ENCODE measurements at regions not wholly inside any gene's neighbourhood (a gene's known extent, or its start where the extent isn't known, plus 50 kb on each side); places are given as distances from the start of the nearest gene placed in this dataset.

DNA sequence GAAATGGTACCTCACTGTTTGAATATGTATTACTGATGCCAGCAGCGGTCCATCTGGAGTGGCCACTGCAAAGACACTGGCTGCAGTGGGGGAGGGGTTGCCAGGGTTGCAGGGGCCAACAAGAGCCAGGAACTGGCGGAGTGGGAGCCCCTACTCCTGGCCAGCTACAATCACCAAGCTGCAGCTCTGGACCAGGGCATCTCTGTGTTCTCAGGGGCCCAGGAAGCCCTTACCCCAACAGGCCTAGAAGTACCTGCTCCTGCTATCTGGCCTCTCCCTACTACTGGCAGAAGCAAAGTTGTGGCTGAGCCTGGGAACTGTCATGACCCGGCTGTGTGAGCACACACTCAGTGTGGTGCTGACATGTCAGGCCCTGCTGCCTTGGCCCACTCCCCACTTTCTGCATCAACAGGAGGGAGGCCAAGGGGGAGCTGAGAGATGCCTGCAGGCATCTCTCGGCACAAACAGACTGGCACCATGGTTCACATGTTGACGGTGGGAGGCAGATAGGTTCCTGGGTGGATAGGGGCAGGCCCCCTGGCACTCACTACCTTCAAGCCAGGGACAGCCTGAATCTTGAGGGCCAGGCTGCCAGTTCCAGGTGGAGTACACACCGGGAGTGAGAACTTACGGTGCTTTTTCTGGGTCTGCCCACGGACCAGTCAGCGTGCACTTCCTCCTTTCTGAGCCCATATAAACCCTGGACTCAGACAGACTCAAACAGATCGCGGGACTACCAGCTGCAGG lies 1188.0 kb downstream of the GRIK2 start (continued):
- TF ChIP-seq MXD4 (CRISPR knock-in tag; IDR thresholded peaks at IDR 0.05; ENCODE audit: borderline replicate concordance) (no peak), SOX15 (CRISPR knock-in tag; IDR thresholded peaks at IDR 0.05) (no peak), CREM (CRISPR knock-in tag; IDR thresholded peaks at IDR 0.05) (no peak), FOXP1 (CRISPR knock-in tag; IDR thresholded peaks at IDR 0.05; ENCODE audit: borderline replicate concordance) (no peak), PRRX2 (CRISPR knock-in tag; IDR thresholded peaks at IDR 0.05) (no peak)
- TF ChIP-seq, protein P1, sequence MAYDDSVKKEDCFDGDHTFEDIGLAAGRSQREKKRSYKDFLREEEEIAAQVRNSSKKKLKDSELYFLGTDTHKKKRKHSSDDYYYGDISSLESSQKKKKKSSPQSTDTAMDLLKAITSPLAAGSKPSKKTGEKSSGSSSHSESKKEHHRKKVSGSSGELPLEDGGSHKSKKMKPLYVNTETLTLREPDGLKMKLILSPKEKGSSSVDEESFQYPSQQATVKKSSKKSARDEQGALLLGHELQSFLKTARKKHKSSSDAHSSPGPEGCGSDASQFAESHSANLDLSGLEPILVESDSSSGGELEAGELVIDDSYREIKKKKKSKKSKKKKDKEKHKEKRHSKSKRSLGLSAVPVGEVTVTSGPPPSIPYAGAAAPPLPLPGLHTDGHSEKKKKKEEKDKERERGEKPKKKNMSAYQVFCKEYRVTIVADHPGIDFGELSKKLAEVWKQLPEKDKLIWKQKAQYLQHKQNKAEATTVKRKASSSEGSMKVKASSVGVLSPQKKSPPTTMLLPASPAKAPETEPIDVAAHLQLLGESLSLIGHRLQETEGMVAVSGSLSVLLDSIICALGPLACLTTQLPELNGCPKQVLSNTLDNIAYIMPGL (CRISPR knock-in tag; IDR thresholded peaks at IDR 0.05) = no peak

GRCh38 chr6:102571236-102571908 lies 1177.9 kb downstream of the GRIK2 start:
- TF ChIP-seq ZBTB21 (CRISPR knock-in tag; IDR thresholded peaks at IDR 0.05; ENCODE audit: borderline replicate concordance) = no peak
- TF ChIP-seq TEAD1 (CRISPR knock-in tag; IDR thresholded peaks at IDR 0.05) = no peak
- no peak for TF ChIP-seq ATF6 (CRISPR knock-in tag; IDR thresholded peaks at IDR 0.05)
- TF ChIP-seq IRF1 (CRISPR knock-in tag; IDR thresholded peaks at IDR 0.05) = no peak
- TF ChIP-seq, protein P2, sequence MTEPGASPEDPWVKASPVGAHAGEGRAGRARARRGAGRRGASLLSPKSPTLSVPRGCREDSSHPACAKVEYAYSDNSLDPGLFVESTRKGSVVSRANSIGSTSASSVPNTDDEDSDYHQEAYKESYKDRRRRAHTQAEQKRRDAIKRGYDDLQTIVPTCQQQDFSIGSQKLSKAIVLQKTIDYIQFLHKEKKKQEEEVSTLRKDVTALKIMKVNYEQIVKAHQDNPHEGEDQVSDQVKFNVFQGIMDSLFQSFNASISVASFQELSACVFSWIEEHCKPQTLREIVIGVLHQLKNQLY (CRISPR knock-in tag; IDR thresholded peaks at IDR 0.05) = no peak
- no peak for TF ChIP-seq CBFB (CRISPR knock-in tag; IDR thresholded peaks at IDR 0.05; ENCODE audit: low read depth)
- TF ChIP-seq, protein P3, sequence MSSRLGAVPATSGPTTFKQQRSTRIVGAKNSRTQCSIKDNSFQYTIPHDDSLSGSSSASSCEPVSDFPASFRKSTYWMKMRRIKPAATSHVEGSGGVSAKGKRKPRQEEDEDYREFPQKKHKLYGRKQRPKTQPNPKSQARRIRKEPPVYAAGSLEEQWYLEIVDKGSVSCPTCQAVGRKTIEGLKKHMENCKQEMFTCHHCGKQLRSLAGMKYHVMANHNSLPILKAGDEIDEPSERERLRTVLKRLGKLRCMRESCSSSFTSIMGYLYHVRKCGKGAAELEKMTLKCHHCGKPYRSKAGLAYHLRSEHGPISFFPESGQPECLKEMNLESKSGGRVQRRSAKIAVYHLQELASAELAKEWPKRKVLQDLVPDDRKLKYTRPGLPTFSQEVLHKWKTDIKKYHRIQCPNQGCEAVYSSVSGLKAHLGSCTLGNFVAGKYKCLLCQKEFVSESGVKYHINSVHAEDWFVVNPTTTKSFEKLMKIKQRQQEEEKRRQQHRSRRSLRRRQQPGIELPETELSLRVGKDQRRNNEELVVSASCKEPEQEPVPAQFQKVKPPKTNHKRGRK (CRISPR knock-in tag; IDR thresholded peaks at IDR 0.05; ENCODE audit: borderline replicate concordance) = no peak
- TF ChIP-seq, protein P4, sequence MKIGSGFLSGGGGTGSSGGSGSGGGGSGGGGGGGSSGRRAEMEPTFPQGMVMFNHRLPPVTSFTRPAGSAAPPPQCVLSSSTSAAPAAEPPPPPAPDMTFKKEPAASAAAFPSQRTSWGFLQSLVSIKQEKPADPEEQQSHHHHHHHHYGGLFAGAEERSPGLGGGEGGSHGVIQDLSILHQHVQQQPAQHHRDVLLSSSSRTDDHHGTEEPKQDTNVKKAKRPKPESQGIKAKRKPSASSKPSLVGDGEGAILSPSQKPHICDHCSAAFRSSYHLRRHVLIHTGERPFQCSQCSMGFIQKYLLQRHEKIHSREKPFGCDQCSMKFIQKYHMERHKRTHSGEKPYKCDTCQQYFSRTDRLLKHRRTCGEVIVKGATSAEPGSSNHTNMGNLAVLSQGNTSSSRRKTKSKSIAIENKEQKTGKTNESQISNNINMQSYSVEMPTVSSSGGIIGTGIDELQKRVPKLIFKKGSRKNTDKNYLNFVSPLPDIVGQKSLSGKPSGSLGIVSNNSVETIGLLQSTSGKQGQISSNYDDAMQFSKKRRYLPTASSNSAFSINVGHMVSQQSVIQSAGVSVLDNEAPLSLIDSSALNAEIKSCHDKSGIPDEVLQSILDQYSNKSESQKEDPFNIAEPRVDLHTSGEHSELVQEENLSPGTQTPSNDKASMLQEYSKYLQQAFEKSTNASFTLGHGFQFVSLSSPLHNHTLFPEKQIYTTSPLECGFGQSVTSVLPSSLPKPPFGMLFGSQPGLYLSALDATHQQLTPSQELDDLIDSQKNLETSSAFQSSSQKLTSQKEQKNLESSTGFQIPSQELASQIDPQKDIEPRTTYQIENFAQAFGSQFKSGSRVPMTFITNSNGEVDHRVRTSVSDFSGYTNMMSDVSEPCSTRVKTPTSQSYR (CRISPR knock-in tag; IDR thresholded peaks at IDR 0.05) = no peak
- Mint-ChIP-seq H3K27ac (no peak overlapping the region), H3K4me3 (no peak overlapping the region), H3K36me3 (no peaks in the 10 kb centered on the region), H3K27me3 (ENCODE audit: low read depth) (no peaks in the 10 kb centered on the region), H3K9me3 (no peaks in the 10 kb centered on the region), H3K4me1 (0 out of 2 replicates have a peak, but pooled peaks cover 3% of the 10 kb centered on the region)
- ChIA-PET CTCF (interaction anchor here (0.5 to 1.6 kb wide), 3 partner anchors 10 to 260 kb away, joined by 3 to 8 read pairs (median 3); no protein-coding TSS in a partner anchor), POLR2A (no interaction called here)
- ATAC-seq (peak; percentile 61), DNase-seq (ENCODE audit: low spot score) (no peak)

Measured in WTC11 (cell line).